ENCODE measurements at regions not wholly inside any gene's neighbourhood (a gene's known extent, or its start where the extent isn't known, plus 50 kb on each side); places are given as distances from the start of the nearest gene placed in this dataset.

DNA sequence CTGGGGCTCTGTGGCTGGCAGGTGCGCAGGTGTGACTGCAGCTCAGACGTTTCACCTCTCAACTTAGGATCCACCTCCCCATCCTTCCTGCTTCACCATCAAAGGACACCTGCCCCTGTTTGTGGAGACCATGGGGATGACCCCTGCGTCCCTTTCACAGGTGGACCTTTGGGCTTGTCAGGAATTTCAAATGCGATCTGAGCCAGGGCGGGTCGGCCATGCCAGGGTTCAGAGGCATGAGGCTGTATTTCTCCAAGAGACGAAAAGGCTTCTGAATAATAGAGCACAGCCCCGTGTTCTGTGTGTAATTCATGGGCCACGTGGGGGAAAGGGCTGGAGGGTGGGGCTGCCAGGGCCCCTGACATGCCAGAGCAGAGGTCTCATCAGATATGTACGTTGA is 668.0 kb downstream of the BRD1 start:
- no peak for DNase-seq

- no peak for DNase-seq
Observed at GRCh38 chr22:49158741-49159564, 668.7 kb downstream of the BRD1 start.

DNA sequence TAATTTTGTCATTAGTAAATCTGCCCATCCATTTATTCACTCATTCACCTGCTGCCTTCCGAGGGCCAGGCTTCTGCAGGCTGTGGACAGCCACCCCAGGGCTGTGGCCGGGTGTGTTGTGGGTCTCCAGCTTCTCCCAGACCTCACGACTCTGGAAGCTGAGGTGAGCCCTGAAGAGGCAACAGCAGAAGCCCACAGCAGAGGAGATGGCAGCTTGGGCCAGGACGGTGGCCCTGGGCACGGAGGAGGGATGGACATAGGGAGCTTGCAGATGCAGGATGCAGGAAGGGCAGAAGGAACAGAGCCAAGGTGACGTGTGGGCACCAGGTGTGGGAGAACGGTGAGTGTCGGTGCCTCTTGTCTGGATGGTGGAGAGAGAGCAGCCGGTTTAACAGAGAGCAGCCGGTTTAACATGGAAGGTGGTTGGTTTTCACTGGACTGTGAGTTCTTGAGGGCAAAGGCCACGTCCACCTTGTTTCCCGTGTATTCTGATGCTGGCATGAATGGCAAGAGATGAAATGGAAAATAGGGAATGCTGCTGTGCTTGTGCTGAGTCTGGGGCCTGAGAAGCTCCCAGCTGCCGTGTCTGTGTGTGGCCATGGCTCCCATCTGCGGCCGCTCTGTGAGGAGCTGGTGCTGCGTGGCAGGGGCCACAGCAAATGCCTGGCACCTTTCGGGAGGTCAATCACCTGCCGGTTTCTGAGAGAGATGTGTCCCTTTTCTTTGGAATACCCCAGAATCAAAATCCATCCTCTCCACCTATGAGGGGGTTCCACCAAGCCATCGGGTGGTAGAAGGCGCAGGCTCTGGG is 669.9 kb downstream of the BRD1 start:
- DNase-seq: no peak

DNA sequence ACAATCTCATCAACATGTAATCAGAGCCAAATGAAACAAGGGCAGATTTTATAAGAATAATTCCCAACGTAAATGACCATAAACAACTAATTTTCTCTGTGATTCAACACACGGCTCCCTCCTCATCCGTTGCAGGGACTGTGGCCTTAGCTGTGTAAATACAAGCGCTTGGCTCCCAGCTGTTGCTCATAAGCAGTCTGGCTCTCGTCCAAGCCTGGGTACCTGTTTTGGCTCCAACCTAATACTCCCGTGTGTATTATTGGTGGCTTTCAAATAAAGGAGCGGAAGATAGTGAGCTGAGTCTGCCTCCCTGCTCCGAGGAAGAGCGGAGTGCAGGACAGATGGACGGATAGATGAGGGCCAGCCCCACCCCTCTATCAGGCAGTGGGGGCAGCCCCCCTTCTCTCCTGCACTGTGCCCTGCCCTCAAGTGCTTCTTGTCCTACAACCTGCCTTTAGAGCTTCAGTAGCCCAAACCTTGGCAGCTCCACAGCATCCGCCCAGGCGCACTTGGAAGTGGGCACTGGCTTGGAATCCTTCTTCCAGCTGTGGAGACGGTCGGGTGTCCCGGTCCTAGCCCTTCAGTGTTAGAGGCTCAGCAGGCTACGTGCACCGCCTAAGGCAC is 670.9 kb downstream of the BRD1 start:
- no peak for DNase-seq

DNA sequence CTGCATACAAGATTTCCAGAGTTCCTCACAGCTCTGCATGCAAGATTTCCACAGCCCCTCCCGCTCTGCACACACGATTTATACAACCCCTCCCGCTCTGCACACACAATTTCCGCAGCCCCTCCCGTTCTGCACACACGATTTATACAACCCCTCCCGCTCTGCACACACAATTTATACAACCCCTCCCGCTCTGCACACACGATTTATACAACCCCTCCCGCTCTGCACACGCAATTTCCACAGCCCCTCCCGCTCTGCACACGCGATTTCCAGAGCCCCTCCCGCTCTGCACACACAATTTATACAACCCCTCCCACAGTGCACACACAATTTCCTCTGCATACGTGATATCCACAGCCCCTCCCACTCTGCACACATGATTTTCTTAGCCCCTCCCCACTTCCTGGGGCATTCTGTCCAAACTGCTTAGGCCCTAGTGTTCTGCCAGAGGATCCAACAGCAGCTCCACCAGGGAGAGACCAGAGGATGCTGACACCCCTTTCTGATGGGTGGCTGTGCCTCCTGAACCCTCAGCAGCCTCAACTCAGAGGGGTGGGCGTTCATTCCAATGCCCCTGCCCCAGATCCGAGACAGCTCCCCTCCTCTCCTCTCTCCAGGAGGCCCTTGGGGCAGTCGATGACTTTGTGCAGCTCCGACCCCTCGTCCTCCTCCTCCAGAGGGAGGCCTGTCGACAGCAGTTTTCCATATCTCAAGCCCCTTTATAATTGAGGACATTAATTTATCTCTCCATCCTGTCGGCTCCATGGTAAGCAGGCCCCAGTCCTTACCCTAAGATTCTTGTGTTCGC is 671.7 kb downstream of the BRD1 start:
- DNase-seq: no peak

DNA sequence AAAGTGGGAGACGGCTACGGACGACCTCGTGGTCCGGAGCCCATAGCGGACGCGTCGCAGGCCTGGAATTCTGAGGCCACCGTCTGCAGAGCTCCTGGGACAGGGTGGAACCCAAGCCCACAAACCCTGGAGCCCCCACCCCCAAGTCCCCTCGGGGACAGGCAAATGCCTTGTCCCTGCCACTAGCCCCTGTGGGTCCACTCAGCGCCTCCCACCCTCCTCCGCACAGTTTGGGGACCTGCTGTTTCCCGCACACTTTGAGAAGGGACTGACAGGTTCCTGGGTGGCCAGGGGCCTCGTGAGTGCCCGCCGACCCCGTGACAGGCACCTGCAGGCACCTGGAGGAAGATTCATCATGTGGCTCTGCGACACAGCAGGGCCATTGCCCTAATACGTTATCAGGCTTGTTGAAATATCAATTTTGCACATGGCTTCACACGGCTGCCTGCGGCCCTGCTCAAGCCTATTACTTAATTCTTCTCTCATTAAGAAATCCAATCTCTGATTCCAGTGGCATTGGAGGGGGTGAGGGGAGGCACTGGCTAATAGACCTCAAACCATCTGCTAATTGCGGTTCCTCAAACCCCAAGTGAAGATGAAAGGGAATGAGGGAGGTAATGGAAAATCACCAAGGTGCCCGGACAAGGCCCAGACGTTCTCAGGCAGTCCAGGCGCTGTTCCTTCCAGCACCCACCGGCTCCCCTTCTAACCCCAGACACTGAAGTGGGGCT is 672.5 kb downstream of the BRD1 start:
- no peak for DNase-seq

GRCh38 chr22:49154433-49154832 is 673.2 kb downstream of the BRD1 start:
- DNase-seq: no peak

DNA sequence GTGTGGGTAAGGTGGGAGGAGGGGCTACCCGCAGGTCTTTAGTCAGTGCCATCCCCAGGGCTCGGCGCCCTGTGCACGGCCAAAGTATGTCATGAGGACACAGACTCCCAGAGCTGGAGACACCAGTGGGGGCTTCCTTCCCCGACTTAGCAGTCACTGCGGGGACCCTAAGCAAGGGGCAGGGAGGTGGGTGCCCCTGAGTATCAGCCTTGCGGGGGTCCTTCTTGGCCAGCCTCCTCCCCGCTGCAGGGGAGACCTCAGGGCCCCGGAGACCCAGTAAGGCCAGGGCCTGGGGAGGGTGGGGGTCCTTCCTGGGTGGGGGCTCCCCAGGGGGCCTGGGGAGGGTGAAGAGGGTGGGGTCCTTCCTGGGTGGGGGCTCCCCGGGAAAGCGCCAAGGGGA is 673.8 kb downstream of the BRD1 start:
- DNase-seq: no peak

DNA sequence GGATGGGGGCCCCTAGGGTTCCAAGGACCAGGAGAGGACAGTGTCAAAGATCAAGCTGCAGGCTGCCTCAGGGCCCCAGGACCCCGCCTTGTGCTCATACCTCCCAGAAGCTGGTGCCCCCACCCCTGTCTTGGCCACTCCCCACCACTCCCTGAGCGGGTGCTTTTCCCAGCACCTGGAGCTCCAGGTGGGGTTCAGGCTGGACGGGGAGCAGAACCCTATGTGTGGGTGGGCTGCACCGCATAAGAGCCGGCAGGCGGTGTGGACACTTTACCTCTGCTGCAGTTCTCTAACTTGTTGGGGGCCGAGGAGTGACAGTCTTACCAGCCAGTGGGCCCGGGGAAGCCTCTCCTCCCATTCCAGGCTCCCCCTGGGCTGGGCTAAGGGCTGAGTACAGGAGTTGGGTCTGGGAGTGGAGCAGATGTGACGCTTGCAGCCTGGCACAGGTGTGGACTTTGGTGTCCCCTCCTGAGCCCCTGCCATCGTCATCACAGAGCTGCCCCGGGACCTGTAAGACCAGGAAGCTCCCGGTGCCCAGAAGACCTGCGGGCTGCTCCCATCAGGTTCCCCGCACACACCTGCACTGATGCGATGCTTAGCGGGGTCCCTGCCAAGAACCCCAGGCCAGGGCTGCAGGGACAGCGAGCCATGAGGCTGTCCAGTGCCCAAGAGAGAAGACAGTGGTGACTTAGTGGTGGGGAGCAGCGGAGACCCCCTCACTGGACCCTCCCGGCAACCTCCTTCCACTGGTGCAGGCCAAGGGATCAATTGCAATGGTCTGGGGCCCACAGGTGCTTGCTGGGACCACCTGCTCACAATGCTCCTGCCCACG is 674.5 kb downstream of the BRD1 start:
- DNase-seq: no peak

DNA sequence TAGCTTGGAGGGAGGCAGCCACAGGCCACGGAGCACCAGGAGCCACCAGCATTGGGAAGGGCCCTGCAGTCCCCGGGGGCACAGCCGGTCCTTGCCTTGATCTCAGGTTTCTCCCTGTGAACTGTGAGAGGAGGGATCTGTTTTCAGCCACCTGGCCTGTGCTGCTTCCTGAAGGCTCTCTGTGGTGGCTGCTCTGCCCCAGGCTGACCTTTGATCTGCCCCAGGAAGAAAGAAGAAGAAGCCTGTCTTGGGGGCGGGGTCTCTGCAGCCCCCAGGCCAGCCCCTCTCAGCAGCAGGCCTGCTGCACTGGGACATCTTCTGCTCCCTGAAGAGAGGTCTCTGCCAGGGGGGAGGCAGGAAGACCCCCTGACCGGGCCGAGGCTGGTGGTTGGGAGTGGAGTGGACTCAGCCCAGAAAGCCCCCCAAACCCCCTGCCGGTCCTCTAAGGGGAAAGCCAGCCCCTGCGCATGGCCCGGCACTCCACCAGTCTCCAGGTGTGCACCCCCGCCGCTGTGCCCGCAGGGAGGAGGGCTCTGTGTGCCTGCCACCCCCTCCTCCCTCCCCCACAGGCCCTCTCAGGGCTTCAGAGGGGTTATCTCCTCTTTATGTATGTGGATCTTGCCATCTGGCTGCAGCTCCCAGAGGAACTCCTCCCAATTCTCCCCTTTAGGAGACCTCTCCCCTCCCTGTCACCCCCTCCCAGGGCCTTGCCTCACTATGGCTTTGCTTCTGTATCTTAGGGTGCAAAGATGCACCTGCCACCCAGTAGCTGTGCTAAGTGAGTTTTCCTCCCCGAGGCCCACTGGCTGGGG is 675.3 kb downstream of the BRD1 start:
- no peak for DNase-seq

GRCh38 chr22:49151256-49152126 is 676.2 kb downstream of the BRD1 start:
- no peak for DNase-seq

- no peak for DNase-seq
Observed at GRCh38 chr22:49150801-49151221, 676.9 kb downstream of the BRD1 start.

GRCh38 chr22:49149721-49150608 is 677.7 kb downstream of the BRD1 start:
- no peak for DNase-seq

DNA sequence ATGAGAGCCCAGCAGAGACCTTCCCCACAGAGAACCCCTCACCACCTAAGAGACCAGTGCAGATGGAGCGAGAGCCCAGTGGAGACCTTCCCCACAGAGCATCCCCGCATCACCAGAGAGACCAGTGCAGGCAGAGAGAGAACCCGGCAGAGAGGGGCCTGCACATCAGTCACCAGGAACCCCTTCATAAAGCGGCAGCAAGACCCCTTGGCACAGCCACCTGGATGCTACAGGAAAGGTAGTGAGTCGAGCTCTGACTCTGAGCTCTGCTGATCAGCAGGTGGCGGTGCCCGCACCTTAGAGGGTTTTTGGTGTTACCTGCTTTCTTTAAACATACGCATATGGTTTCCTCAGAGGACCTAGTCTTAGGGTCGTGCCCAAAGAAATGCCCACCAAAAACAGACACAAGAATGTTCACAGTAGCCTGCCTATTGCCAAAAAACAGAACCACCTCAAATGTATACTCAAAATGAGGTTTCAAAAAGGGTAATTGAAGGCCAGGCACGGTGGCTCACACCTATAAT is 678.7 kb downstream of the BRD1 start:
- DNase-seq: no peak

GRCh38 chr22:49147617-49148175 is 680.0 kb downstream of the BRD1 start:
- DNase-seq: no peak

DNA sequence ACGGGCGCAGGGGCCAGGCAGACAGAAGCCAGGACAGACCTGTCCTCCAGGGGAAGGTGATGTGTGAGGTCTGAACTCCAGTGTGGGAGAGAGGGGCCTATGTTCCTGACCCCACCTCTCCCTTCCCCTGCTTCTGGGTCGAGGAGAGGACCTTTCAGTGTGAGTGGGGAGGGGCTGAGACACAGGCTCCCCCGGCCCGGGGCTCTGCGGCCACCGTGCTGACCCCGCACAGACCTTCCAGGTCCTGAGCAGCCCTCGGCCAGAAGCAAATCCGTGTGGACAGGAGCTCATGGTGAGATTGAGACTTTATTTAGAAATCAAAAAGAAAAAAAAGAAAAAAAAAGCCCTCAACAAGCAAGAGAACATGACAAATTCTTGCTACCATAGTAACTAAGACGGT is 680.5 kb downstream of the BRD1 start:
- no peak for DNase-seq

- DNase-seq: no peak
Observed at GRCh38 chr22:49146511-49146910, 681.2 kb downstream of the BRD1 start.

DNA sequence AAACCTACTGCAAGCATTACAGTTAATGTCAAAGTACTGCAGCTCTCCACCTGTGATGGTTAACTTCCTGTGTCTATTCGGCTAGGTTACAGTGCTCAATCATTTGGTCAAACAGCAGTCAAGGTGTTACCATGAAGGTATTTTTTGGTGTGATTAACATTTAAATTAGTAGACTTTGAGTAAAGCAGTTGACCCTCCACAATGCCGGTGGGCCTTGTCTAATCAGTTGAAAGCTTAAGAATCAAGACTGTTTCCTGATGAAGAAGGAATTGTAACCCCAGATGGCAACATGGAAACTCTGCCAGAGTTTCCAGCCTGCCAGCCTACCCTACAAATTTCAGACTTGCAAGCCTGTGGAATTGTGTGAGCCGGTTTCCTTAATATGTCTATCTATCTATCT is 683.9 kb downstream of the BRD1 start:
- DNase-seq: no peak
